NOMO-1 treated with DMSO at 0.1 percent for 48 hours (cell line): ENCODE measurements at regions not wholly inside any gene's neighbourhood (a gene's known extent, or its start where the extent isn't known, plus 50 kb on each side); places are given as distances from the start of the nearest gene placed in this dataset.
A peak's percentile ranks its signal among the peaks of the same experiment; 100 is the strongest.
"Not testable (repeated sequence)": the region's sequence is repeated elsewhere in the genome, so short reads cannot be mapped to it uniquely, and the experiment has no call there.

Source experiments
- DNase-seq: peaks from one replicate; lab custom pipeline; 2025; ENCODE audit not compliant: unreplicated experiment; lab: John Stamatoyannopoulos, UW

DNA sequence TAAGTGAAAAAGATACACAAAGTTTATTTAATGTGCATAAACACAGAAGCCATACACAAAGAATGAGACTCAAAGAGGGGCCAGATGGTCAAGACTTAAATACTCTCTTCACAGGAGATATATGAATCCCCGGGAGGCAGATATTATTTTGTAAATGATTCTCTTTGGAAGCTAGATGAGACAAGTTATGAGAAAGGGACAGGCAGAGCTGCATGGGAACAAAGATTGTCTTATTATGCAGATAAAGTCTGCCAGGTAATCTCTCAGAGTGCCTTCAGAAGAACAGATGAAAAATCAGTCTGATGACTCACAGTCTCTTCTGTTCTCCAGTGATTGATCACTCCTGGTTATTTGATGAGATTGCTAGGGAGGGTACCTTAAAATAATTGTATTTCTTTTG, 89.0 kb downstream of the NAF1 start:
- DNase-seq = no peak

DNA sequence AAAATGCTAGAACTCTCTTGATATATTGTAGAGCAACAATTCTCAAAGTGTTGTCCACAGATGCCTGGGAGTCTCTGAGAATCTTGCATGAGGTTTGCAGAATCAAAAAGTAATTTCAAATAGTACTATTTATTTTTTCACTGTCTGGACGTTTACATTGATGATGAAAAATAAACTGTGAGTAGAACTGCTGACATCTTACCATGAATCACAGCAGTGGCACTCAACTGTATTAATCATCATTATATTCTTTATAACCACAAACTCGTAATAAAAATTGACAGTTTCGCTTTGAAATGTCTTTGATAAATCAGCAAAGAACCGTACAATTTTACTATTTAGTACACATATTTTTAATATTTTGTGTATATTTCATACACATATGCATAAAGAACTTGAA, 94.5 kb downstream of the NAF1 start:
- no peak for DNase-seq

DNA sequence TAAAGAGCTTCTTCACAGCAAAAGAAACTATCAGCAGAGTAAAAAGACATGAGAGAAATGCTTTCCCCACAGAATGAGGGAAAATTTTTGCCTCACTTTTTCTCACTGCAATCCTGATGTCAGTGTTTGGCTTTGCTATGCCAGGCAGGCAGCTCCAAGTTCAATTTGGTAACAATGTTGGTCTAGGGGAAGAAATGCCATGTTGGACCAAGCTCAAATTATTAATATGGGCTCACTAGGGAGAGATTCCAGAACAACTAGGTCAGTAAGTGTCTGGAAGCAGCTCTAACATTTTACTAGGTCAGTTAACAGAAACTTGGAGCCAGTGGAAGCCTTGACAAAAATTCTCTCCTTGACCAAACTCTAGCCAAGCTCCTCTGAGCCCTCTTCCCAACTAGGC, 95.4 kb downstream of the NAF1 start:
- DNase-seq = no peak

DNA sequence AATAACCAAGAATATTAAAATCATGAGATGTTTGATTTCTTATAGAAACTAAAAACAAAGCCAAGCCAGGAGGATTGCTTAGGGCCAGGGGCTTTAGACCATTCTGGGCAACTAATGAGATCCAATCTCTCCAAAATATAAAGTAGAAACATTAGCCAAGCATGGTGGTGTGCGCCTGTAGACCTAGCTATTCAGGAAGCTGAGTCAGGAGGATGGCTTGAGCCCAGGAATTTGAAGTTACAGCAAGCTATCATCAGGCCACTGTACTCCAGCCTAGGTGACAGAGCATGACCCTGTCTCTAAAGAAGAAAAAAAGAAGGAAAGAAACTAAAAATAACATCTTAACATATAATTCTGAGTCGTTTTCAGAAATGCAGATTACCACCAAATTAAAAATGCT, 96.7 kb downstream of the NAF1 start:
- no peak for DNase-seq

DNA sequence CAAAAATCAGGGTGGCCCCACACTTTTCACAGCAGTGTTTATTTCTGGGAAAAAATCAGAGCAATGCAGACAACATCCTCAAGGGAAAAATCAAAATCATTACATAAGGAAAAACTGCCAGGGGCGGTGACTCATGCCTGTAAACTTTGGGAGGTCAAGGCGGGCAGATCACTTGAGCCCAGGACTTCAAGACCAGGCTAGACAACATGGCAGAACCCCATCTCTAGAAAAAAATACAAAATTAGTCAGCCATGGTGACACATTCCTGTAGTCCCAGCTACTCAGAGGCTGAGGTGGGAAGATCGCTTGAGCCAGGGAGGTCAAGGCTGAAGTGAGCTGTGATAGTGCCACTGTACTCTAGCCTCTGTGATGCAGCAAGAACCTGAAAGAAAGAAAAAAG, 102.8 kb downstream of the NAF1 start:
- no peak for DNase-seq

DNA sequence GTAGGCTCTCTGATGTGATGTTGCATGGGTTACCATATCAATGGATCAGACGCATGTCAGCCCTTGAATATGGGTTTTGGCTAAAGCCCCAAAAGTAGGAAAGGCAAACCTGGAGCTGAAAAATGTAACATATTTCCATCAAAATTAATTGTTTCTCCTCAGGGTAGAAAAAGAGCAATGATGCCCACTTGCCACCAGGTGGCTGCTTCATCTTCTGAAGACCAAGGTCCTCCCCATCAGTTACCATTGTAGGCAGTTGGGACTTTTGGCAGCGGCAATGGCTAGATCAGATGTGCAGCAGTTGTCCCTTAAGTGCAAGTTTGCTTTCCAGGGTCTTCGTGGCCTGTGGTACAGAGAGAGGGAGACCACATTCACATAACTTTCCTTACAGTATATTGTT, 118.2 kb downstream of the NAF1 start:
- peak; percentile 12 for DNase-seq

DNA sequence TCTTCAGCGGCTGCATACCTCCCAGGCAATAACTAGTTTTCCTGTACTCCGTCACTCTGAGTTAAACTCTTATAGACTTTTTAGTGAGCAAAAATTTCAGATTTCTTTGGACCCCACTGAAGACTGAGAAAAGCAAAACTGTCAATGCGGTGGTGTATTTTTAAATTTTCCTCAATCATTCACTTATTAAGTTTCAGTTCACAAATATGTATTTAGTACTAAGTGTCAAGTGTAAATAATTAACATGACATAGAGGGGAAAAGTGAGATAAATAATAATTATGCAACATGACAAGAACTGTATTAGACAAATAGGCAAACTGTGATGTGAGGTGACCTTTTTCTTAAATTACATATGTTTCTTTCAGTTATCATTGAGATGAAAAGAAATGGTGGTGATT, 124.4 kb downstream of the NAF1 start:
- DNase-seq = no peak

DNA sequence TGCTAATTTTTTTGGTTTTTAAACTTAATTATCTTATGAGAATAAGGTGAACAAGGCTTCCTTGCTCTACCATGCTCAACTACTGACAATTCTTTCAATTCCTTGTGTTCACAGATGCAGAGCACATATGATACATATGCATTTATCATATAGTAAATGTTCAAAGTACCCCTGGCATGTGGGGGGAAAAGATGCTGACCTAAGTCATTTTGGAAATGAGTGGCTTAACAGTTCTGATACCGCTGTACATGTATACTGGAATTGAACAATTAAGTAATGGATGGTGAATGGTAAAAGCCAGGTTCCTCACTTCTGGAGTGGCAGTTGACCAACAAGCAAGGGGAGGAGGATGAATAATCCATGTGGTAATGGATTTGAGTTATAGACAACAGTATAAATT, 149.6 kb downstream of the NAF1 start:
- DNase-seq = no peak

DNA sequence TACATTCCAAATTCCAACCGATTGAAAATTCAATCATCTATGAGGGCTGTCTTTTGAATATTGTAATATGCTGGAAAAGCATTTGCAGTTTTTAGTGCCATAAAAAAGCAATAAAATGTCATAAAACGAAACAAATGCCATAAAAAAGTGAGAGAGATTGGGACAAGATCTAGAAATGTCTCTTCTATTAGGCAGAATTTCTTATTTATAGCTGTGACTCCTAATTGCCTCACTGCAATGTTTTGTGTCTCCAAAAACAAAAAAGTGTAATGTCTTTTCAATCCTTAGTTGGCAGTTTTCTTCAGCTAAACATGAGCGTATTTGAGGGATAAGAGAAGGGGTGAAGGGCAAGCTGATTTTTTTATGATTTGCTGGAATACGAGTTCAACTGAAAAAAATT, 153.9 kb downstream of the NAF1 start:
- DNase-seq = no peak

DNA sequence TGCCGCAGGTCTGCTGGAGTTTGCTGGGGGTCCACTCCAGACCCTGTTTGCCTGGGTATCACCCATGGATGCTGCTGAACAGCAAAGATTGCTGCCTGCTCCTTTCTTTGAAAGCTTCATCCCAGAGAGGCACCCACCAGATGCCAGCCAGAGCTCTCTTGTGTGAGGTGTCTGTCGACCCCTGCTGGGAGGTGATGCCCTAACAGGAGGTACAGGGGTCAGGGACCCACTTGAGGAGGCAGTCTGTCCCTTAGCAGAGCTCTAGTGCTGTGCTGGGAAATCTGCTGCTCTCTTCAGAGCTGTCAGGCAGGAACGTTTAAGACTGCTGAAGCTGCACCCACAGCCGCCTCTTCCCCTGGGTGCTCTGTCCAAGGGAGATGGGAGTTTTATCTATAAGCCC, 162.7 kb downstream of the NAF1 start:
- DNase-seq = no peak

DNA sequence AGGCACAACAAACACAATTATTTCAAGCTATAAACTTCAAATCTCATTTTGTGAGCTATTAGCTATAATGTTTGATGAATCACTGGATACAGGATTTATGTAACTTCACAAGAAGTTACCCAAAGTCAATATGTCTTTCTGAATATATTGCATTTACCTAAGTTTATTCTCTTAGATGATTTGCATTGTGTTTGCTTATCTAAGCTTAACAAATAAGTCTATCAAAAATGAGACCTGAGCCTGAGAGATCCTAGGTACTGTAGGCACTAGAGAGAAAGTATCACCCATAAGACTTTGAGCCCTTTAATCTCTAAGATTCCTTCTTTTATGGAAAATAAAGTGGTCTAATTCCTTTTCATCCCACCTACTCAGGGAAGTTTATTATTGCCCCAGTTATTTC, 178.2 kb downstream of the NAF1 start:
- no peak for DNase-seq

DNA sequence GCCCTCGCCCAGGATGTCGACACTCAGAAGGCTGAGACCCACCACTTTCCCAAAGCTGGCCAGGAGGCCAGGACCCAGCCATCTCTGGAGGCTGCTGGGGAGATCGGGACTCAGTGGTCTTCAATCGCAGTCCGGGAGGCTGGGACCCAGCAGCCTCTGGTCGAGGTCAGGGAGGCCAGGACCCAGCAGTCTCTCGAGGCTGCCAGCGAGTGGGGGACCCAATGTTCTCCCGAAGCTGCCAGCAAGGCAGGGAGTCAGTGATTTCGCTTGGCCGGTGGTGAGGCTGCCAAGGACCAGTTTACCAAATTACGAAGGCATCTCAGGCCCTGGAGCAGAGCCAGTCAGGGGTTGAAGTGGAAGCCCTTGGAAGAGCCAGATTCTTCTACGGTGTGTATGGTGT, 181.6 kb downstream of the NAF1 start:
- DNase-seq = no peak

DNA sequence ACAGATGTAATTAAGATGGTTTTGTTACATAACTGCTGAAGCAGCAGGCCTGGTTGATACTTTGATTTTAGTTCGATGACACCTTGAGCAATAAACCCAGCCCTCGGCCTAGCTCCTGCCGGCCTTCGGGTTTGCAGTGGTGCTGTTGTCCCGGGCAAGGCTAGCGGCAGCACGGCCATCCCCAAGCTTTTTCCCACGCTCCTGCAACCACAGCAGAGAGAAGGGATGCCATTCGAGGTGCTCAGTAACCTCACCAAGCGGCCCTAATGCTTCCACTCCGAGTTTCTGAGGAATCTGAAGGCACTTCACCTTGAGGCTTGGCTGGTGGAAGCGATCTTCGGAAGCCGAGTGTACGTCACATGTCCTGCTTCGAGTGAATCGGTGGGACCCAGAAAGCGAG, 182.1 kb downstream of the NAF1 start:
- DNase-seq = no peak

DNA sequence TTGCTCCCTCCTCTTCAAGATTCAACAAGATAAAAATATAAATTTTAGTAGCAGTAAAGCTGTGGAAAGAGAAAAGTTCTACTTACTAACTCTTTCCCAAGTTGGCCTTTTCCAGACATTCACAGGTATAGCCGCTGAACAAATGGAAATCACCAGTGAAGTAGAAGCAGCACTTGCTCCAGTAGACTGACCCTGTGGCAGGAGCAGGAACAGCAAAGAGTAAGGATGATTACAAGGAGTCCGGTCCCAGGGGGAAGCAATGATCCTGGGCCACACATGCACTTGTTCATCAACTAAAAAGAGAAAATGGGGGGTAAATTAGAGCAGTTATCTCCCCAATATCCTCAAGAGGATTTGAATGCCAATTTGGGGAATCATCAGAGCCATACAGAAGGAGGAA, 184.9 kb downstream of the NAF1 start:
- no peak for DNase-seq

DNA sequence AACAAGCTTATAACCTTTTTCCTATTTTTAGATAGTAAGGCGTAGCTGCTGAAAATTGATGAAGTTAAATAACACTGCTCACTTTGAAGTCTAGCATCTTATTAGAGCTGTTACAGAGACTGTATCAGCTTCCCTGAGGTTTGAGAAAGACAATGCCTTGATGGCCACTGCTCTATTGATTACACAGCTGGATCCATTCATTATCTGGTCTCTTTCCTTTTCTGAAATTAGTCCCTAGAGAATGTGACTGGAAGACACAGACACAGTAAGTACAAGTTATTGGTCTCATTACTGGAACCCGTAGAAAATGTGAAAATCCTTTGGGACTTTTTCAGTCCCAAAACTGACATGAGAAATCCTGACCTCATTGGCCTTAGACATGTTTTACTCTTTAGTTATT, 188.3 kb downstream of the NAF1 start:
- no peak for DNase-seq

DNA sequence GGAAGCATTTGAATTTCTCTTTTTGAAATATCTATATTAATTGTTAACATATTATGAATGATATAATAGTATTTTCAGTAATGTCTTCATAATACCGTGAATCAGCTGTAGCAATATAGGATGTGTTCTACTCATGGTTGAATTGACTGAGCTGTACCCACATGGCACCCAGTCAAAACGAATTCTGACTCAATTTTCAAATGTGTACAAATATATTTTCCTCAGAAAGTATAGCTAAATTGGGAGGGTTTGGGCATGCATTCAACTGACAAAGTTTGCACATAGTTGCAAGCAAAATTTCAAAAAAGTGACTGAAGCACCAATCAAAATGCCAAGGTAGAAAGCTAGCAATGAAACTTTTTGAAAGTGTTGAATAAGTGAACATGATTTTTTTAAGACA, 188.9 kb downstream of the NAF1 start:
- no peak for DNase-seq

DNA sequence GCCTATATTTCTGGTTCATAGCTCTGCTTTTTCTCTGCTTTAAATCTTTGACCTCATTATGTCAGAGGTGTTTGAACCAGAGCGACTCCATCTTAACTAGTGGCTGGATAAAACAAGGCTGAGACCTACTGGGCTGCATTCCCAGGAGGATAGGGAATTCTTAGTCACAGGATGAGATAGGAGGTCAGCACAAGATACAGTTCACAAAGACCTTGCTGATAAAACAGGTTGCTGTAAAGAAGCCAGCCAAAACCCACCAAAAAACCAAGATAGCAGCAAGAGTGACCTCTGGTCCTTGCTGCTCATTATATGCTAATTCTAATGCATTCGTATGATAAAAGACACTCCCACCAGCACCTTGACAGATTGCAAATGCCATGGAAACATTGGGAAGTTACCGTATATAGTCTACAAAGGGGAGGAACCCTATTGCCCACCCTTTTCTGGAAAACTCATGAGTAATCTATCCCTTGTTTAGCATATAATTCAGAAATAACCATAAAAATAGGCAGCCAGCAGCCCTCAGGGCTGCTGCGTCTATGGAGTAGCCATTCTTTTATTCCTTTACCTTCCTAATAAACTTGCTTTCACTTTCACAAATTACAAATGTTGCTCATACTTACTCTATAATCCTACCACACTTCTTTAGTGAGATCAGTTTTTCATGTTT, 193.9 kb downstream of the NAF1 start:
- no peak for DNase-seq

DNA sequence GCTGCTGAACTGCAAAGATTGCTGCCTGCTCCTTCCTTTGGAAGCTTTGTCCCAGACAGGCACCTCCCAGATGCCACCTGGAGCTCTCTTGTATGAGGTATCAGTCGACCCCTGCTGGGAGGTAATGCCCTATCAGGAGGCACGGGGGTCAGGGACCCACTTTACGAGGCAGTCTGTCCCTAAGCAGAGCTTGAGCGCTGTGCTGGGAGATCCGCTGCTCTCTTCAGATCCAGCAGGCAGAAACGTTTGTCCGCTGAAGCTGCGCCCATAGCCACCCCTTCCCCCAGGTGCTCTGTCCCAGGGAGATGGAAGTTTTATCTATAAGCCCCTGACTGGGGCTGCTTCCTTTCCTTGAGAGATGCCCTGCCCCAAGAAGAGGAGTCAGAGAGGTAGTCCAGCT, 197.5 kb downstream of the NAF1 start:
- DNase-seq = no peak

DNA sequence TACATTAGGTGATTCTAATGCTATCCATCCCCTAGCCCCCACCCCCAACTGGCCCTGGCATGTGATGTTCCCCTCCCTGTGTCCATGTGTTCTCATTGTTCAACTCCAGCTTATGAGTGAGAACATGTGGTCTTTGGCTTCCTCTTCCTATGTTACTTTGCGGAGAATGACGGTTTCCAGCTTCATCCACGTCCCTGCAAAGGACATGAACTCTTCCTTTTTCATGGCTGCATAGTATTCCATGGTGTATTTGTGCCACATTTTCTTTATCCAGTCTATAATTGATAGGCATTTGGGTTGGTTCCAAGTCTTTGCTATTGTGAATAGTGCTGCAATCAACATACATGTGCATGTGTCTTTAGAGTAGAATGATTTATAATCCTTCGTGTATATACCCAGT, 200.7 kb downstream of the NAF1 start:
- DNase-seq = not testable (repeated sequence)

DNA sequence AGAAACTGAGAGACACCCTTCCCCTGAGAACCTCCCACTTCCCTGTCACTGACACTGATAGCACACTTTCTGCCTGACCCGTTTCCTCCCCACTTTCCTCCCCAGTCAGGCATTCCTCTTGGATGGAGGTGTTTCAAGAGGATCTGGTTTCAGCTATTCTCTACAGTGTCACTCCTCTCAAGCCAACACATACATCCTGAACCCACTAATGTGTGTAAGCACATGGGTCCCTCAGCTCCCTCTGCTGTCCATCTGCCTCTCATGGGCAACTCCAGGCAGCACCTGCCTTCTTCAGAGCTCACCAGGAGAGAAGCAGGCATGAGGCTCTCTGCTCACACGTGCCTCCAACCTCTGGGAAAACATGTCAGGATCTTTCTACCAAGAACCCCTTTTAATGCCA, 207.6 kb downstream of the NAF1 start:
- peak; percentile 28 for DNase-seq

DNA sequence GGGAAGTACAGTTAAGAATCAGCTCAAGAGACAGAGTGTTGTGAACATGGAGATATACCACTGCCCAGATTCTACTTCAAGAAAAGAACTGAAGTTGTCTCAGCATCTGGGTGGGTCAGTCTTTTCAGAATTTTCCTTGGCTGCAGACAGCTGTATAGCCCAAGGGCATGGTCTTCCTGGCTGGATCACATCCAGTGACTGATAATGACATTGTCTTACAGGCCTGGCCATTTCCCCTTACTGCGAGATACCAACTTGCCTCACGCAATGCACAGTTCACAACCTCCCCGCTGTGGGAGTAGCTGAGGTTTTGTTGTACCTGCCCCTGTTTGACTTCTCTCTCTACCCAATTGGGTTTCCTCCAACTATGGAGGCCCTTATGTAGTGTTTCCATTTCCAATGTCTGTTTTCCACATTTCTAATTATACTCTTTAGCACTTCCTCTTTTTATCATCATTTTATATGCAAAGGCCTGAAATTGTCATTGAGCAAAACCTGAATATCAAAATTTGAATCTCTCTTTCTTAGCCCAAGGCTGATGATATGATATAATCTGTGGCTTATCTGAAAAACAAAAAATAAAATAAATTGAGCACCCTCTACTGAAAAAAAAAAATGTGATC, 209.1 kb downstream of the NAF1 start:
- peak; percentile 47 for DNase-seq

DNA sequence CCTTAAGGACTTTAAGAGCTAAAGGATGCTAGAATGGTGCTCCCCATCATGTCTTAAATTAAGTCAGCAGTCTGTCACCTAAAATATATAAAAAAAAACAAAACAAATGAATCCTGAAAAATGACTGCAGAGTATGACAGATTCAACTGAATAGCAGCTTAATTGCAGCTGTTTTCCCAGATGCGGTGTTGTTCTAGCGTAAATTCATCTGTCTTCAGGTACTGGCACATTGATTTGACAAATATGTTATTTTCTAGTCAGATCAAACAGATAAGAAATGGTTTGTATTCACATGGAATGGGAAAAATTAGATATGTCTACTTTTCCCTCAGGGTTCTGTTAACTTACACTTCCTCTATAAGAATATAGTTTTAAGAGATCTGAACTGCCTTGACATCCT, 211.7 kb downstream of the NAF1 start:
- DNase-seq = no peak

DNA sequence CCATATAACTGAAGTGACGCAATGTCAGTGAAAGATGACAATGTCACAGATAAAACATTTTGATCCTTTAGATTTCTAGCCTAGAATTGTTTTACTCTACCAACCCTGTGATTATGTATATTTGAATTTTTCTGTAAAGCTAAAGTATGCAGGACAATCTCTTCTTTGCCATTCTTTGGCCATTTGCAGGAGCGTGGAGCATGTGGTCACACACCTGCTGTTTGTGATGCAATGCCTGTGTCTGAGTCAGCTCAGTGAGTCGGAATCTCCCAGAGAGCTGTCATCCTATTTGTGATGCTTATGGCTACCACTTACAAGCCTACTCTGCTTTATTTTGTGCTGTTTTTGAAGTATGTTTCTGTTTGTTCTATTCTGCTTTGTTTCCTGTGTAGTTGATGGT, 214.5 kb downstream of the NAF1 start:
- DNase-seq = peak; percentile 55
